HepG2 (cell line): ENCODE measurements at regions not wholly inside any gene's neighbourhood (a gene's known extent, or its start where the extent isn't known, plus 50 kb on each side); places are given as distances from the start of the nearest gene placed in this dataset.
"Not testable (repeated sequence)": the region's sequence is repeated elsewhere in the genome, so short reads cannot be mapped to it uniquely, and the experiment has no call there.

Experiments used
- ATAC-seq: fragments of 200-7000 bp; cut with Tn5 transposase; 3 replicates; pipeline ENCODE4 v1.9.1; 2020; ENCODE audit warnings: mild to moderate bottlenecking, moderate library complexity
- BruUV-seq: library from RNA; stranded (reverse); fragments of 400-500 nt; replicated peaks from 2 replicates; lab custom pipeline; 2021; lab: Mats Ljungman, UMichigan
- CTCF ChIA-PET: fragments of 300-600 bp; formaldehyde crosslinking; extraction: SDS; loops from one replicate; lab custom pipeline; 2021; ENCODE audit warnings: low total read pairs, inconsistent platforms, low intra/inter-chr PET ratio; lab: Yijun Ruan, JAX
- POLR2A ChIA-PET: fragments of 350-600 bp; sonication (Branson Sonifier 250); formaldehyde crosslinking; loops from one replicate; lab custom pipeline; 2020; ENCODE audit warnings: antibody characterized with exemption, inconsistent platforms; lab: Yijun Ruan, JAX
- DNase-seq: peaks from one replicate; pipeline ENCODE4 v3.0.0-alpha.2; 2015; ENCODE audit warnings: low spot score
- FAIRE-seq: peaks from 3 replicates; lab custom pipeline; 2011; peaks lifted over from hg19 to GRCh38; lab: Jason Lieb, UNC
- H2AFZ ChIP-seq: one replicate; pipeline ENCODE4 v1.6.1; 2011; ENCODE audit warnings: low read length, inconsistent platforms
- H3K27ac ChIP-seq: fragments of 300-600 bp; 3 replicates; pipeline ENCODE4 v1.8.0; 2011; ENCODE audit warnings: mixed run types, mild to moderate bottlenecking, mixed read lengths, low read length, inconsistent platforms; ENCODE audit not compliant: insufficient read depth; ENCODE audit errors: extremely low read length
- H3K27me3 ChIP-seq, 2 experiments: fragments of 200-600 bp in 1 of 2; 2 replicates in 1 of 2; 3 replicates in 1 of 2; pipeline versions ENCODE4 v1.6.0 to v1.8.0; 2011; ENCODE audit warnings: low read length in 2 of 2, mild to moderate bottlenecking in 2 of 2, moderate library complexity in 2 of 2, inconsistent platforms in 1 of 2; ENCODE audit not compliant: insufficient read depth in 2 of 2, control insufficient read depth in 1 of 2
- H3K36me3 ChIP-seq, 2 experiments: fragments of 200-600 bp in 1 of 2; replicated peaks in 1 of 2; 2 replicates in 1 of 2; 3 replicates in 1 of 2; pipeline versions ENCODE4 v1.5.1 to v1.8.0; 2011; ENCODE audit warnings: low read length in 2 of 2, inconsistent platforms in 1 of 2; ENCODE audit not compliant: insufficient read depth in 2 of 2, control insufficient read depth in 1 of 2
- H3K4me1 ChIP-seq: 2 replicates; pipeline ENCODE4 v1.5.1; 2012; ENCODE audit warnings: low read length, inconsistent platforms; ENCODE audit not compliant: insufficient read depth
- H3K4me2 ChIP-seq: 2 replicates; pipeline ENCODE4 v1.6.0; 2011; ENCODE audit warnings: low read depth, low read length, inconsistent platforms
- H3K4me3 ChIP-seq, 3 experiments: fragments of 200-600 bp in 1 of 3; sonication (generic), shearing (Covaris generic) in 1 of 3; replicated peaks in 1 of 3; 2 replicates each; pipeline ENCODE4 v1.5.1; 2011 to 2016; ENCODE audit warnings: low read length in 3 of 3, inconsistent platforms in 2 of 3, low read depth in 2 of 3, mild to moderate bottlenecking in 2 of 3, control low read depth in 1 of 3, mixed read lengths in 1 of 3; ENCODE audit not compliant: insufficient read depth in 1 of 3
- H3K79me2 ChIP-seq: one replicate; pipeline ENCODE4 v1.6.1; 2011; ENCODE audit warnings: low read length, inconsistent platforms; ENCODE audit not compliant: insufficient read depth
- H3K9ac ChIP-seq: 2 replicates; pipeline ENCODE4 v1.6.0; 2011; ENCODE audit warnings: mild to moderate bottlenecking, low read depth, low read length, inconsistent platforms; ENCODE audit not compliant: insufficient read depth
- H3K9me3 ChIP-seq: 2 replicates; pipeline ENCODE4 v1.5.1; 2012; ENCODE audit warnings: mild to moderate bottlenecking, low read length
- H4K20me1 ChIP-seq: 2 replicates; pipeline ENCODE4 v1.6.0; 2011; ENCODE audit warnings: inconsistent platforms, mild to moderate bottlenecking, low read length, moderate library complexity; ENCODE audit not compliant: insufficient read depth
- GZF1 ChIP-seq: sonication (generic); formaldehyde crosslinking; IDR thresholded peaks from 2 replicates; pipeline ENCODE4 v1.5.1; 2020; ENCODE audit warnings: mild to moderate bottlenecking, missing genetic modification reagents
- NFKBIZ ChIP-seq: IDR thresholded peaks from 2 replicates; pipeline ENCODE4 v1.6.1; 2018; ENCODE audit warnings: missing genetic modification reagents, missing compliant biosample characterization
- RFXAP ChIP-seq: sonication (generic); formaldehyde crosslinking; IDR thresholded peaks from 2 replicates; pipeline ENCODE4 v1.4.0; 2020; ENCODE audit warnings: missing genetic modification reagents, borderline replicate concordance
- SAP130 ChIP-seq: IDR thresholded peaks from 2 replicates; pipeline ENCODE4 v1.6.1; 2016; ENCODE audit warnings: low read depth
- STAG1 ChIP-seq: sonication (generic); formaldehyde crosslinking; IDR thresholded peaks from 2 replicates; pipeline ENCODE4 v1.4.0; 2020; ENCODE audit warnings: missing genetic modification reagents
- TCF7L2 ChIP-seq: IDR thresholded peaks from 2 replicates; pipeline ENCODE4 v1.6.1; 2011; ENCODE audit warnings: mild to moderate bottlenecking, low read depth, low read length, moderate library complexity
- ZNF567 ChIP-seq: sonication (generic); formaldehyde crosslinking; IDR thresholded peaks from 2 replicates; pipeline ENCODE4 v1.8.1; 2023; ENCODE audit warnings: mild to moderate bottlenecking, missing genetic modification reagents, borderline replicate concordance
- WGBS: methylation state at CpG from one replicate; pipeline ENCODE4 v1.1.6; 2017; ENCODE audit warnings: low lambda C conversion rate; 5-methylcytosine and 5-hydroxymethylcytosine counted together
- in situ Hi-C: cut with HindIII; loops from 2 replicates; pipeline ENCODE4 v1.10.0; 2017; ENCODE audit warnings: low pct_unique_long_range_greater_than_20kb; ENCODE audit not compliant: extremely low pct_ligation_motif_present
- intact Hi-C: fragments of 100-400 bp; cut with micrococcal nuclease; formaldehyde crosslinking; loops from one replicate; pipeline ENCODE4 v1.10.0; 2022; ENCODE audit not compliant: unreplicated experiment
- TF ChIP-seq, protein P1 (sequence below): sonication (generic); formaldehyde crosslinking; IDR thresholded peaks from 2 replicates; pipeline ENCODE4 v1.4.0; 2020; ENCODE audit warnings: missing genetic modification reagents, borderline replicate concordance
- TF ChIP-seq, protein P2 (sequence below): sonication (generic); formaldehyde crosslinking; IDR thresholded peaks from 2 replicates; pipeline ENCODE4 v1.5.0; 2020; ENCODE audit warnings: mild to moderate bottlenecking, missing genetic modification reagents, moderate library complexity
- TF ChIP-seq, protein P3 (sequence below): sonication (generic); formaldehyde crosslinking; IDR thresholded peaks from 2 replicates; pipeline ENCODE4 v1.8.0; 2022; ENCODE audit warnings: low read depth, missing genetic modification reagents

DNA sequence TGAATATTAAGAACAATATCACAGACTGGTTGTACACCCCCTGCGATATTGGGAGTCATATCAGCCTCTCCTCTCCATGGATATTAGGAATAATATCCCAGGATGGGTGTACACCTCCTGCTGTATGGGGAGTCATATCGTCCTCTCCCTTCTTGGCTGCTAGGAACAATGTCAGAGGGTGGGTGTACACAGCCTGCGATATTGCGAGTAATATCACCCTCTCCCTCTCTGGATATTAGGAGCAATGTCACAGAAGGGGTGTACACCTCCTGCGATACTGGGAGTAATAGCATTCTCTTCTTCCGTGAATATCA, 69.8 kb upstream of the HMX1 start:
- peak; percentile 29; the same call in 2 of the 3 replicates for ATAC-seq
- H4K20me1 ChIP-seq, POLR2A ChIA-PET, BruUV-seq, H3K27ac ChIP-seq, H3K9me3 ChIP-seq, H3K4me1 ChIP-seq, intact Hi-C loops, CTCF ChIA-PET, H3K27me3 ChIP-seq, H2AFZ ChIP-seq, H3K4me3 ChIP-seq, DNase-seq, H3K36me3 ChIP-seq, in situ Hi-C loops, H3K79me2 ChIP-seq, FAIRE-seq, H3K9ac ChIP-seq, H3K4me2 ChIP-seq: not testable (repeated sequence)
- 25% methylated on average over 5 of the region's 6 CpGs for WGBS

DNA sequence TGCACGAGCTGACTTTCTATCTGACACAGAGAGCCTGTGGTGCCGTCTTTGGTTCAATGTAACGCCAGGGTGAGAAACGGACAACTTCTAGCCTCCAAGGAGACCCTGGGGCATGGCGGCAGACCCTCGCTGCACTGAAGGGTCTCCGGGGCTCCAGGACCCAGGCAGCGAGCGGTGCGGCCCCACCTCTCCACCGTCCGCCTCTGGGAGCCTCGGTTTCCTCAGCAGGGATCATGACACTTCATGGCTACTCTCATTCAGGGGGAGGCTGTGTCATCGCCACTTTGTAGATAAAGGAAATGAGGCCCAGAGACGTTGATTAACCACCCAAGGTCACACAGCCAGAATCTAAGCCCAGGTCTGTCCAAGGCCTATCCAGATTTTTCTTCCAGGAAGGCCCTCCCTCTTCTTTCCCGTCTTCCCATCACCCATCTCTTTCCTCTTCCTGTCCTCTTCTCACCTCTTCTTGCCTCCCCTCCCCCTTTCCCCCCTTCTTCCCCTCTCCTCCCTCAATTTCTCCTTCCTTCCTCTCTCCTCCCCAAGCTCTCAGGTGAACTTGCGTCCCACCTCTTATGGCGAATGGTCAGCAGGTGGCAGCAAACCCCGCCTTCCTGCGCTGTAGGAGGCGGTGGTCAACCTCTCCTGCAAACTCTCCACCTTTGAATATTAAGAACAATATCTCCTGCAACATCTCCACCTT, 69.3 kb upstream of the HMX1 start:
- peak; percentile 91 for ATAC-seq
- no peak overlapping the region for H2AFZ ChIP-seq
- ChIA-PET CTCF (no interaction called here), POLR2A (no interaction called here)
- 26% methylated on average over 11 of the region's 21 CpGs for WGBS
- no peak overlapping the region for H3K9ac ChIP-seq
- BruUV-seq, result no TSS peak
- in situ Hi-C loops, result no loop called here
- H3K27ac ChIP-seq, result no peak overlapping the region
- H3K4me2 ChIP-seq, result no peak overlapping the region
- H4K20me1 ChIP-seq, result no peaks in the 10 kb centered on the region
- no peak for FAIRE-seq
- H3K4me1 ChIP-seq, result no peaks in the 10 kb centered on the region
- no peaks in the 10 kb centered on the region for H3K79me2 ChIP-seq
- H3K27me3 ChIP-seq, result peaks cover 3 to 7% of the 10 kb centered on the region in 2 experiments; a peak in 3 of 5 replicates
- DNase-seq, result peak; percentile 10
- no peak overlapping the region for H3K4me3 ChIP-seq
- H3K9me3 ChIP-seq, result no peaks in the 10 kb centered on the region
- intact Hi-C loops, result no loop called here
- H3K36me3 ChIP-seq, result no peaks in the 10 kb centered on the region
- TF ChIP-seq GZF1 (CRISPR knock-in tag), result no peak
- TF ChIP-seq, protein P1, sequence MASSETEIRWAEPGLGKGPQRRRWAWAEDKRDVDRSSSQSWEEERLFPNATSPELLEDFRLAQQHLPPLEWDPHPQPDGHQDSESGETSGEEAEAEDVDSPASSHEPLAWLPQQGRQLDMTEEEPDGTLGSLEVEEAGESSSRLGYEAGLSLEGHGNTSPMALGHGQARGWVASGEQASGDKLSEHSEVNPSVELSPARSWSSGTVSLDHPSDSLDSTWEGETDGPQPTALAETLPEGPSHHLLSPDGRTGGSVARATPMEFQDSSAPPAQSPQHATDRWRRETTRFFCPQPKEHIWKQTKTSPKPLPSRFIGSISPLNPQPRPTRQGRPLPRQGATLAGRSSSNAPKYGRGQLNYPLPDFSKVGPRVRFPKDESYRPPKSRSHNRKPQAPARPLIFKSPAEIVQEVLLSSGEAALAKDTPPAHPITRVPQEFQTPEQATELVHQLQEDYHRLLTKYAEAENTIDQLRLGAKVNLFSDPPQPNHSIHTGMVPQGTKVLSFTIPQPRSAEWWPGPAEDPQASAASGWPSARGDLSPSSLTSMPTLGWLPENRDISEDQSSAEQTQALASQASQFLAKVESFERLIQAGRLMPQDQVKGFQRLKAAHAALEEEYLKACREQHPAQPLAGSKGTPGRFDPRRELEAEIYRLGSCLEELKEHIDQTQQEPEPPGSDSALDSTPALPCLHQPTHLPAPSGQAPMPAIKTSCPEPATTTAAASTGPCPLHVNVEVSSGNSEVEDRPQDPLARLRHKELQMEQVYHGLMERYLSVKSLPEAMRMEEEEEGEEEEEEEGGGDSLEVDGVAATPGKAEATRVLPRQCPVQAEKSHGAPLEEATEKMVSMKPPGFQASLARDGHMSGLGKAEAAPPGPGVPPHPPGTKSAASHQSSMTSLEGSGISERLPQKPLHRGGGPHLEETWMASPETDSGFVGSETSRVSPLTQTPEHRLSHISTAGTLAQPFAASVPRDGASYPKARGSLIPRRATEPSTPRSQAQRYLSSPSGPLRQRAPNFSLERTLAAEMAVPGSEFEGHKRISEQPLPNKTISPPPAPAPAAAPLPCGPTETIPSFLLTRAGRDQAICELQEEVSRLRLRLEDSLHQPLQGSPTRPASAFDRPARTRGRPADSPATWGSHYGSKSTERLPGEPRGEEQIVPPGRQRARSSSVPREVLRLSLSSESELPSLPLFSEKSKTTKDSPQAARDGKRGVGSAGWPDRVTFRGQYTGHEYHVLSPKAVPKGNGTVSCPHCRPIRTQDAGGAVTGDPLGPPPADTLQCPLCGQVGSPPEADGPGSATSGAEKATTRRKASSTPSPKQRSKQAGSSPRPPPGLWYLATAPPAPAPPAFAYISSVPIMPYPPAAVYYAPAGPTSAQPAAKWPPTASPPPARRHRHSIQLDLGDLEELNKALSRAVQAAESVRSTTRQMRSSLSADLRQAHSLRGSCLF (CRISPR knock-in tag), result no peak
- no peak for TF ChIP-seq TCF7L2
- TF ChIP-seq, protein P2, sequence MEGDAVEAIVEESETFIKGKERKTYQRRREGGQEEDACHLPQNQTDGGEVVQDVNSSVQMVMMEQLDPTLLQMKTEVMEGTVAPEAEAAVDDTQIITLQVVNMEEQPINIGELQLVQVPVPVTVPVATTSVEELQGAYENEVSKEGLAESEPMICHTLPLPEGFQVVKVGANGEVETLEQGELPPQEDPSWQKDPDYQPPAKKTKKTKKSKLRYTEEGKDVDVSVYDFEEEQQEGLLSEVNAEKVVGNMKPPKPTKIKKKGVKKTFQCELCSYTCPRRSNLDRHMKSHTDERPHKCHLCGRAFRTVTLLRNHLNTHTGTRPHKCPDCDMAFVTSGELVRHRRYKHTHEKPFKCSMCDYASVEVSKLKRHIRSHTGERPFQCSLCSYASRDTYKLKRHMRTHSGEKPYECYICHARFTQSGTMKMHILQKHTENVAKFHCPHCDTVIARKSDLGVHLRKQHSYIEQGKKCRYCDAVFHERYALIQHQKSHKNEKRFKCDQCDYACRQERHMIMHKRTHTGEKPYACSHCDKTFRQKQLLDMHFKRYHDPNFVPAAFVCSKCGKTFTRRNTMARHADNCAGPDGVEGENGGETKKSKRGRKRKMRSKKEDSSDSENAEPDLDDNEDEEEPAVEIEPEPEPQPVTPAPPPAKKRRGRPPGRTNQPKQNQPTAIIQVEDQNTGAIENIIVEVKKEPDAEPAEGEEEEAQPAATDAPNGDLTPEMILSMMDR (CRISPR knock-in tag), result peak; percentile 66
- no peak for TF ChIP-seq ZNF567 (CRISPR knock-in tag)
- TF ChIP-seq SAP130 (CRISPR knock-in tag), result no peak
- no peak for TF ChIP-seq RFXAP (CRISPR knock-in tag)
- no peak for TF ChIP-seq NFKBIZ
- peak; percentile 31 for TF ChIP-seq STAG1 (CRISPR knock-in tag)
- TF ChIP-seq, protein P3, sequence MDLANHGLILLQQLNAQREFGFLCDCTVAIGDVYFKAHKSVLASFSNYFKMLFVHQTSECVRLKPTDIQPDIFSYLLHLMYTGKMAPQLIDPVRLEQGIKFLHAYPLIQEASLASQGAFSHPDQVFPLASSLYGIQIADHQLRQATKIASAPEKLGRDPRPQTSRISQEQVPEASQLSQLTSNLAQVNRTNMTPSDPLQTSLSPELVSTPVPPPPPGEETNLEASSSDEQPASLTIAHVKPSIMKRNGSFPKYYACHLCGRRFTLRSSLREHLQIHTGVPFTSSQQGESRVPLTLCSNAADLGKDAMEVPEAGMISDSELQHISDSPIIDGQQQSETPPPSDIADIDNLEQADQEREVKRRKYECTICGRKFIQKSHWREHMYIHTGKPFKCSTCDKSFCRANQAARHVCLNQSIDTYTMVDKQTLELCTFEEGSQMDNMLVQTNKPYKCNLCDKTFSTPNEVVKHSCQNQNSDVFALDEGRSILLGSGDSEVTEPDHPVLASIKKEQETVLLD, result no peak
